SK-N-SH (cell line): ENCODE measurements at regions not wholly inside any gene's neighbourhood (a gene's known extent, or its start where the extent isn't known, plus 50 kb on each side); places are given as distances from the start of the nearest gene placed in this dataset.

Experiments used
- CTCF ChIA-PET: fragments of 300-600, 350-600 bp; formaldehyde crosslinking; extraction: SDS; loops from one replicate; lab custom pipeline; 2021; lab: Yijun Ruan, JAX
- POLR2A ChIA-PET: fragments of 350-600 bp; sonication (Branson Sonifier 250); formaldehyde crosslinking; extraction: SDS; loops from one replicate; lab custom pipeline; 2020; ENCODE audit warnings: antibody characterized with exemption, inconsistent platforms; lab: Yijun Ruan, JAX
- DNase-seq: peaks from one replicate; pipeline ENCODE4 v3.0.0; 2012
- H2AFZ ChIP-seq: fragments of 200-600 bp; sonication (generic); 2 replicates; pipeline ENCODE4 v1.8.1; 2016; ENCODE audit warnings: antibody characterized with exemption, mild to moderate bottlenecking, low read depth
- H3F3A ChIP-seq: fragments of 200-600 bp; sonication (generic); replicated peaks from 2 replicates; pipeline ENCODE3; 2016; ENCODE audit warnings: antibody characterized with exemption, mild to moderate bottlenecking; ENCODE audit not compliant: insufficient read depth
- H3K27ac ChIP-seq, 2 experiments: fragments of 200-500 bp in 1 of 2; fragments of 200-600 bp in 1 of 2; sonication (Bioruptor generic) in 1 of 2; sonication (generic), shearing (Covaris generic) in 1 of 2; 2 replicates each; pipeline versions ENCODE4 v1.5.1 to v1.6.1; 2014 to 2016; ENCODE audit warnings: low read depth in 2 of 2, inconsistent platforms in 1 of 2, low read length in 1 of 2, mild to moderate bottlenecking in 1 of 2, mixed read lengths in 1 of 2
- H3K27me3 ChIP-seq: fragments of 200-600 bp; sonication (generic), shearing (Covaris generic); 2 replicates; pipeline ENCODE4 v1.6.1; 2016; ENCODE audit warnings: mixed run types; ENCODE audit not compliant: insufficient read depth
- H3K36me3 ChIP-seq, 2 experiments: fragments of 200-500 bp in 1 of 2; fragments of 200-600 bp in 1 of 2; sonication (Bioruptor generic) in 1 of 2; sonication (generic) in 1 of 2; replicated peaks in 1 of 2; 2 replicates each; pipeline versions ENCODE3 to v1.5.1; 2014 to 2016; ENCODE audit warnings: low read length in 1 of 2, mild to moderate bottlenecking in 1 of 2; ENCODE audit not compliant: insufficient read depth in 2 of 2, control insufficient read depth in 1 of 2
- H3K4me1 ChIP-seq, 2 experiments: fragments of 200-500 bp in 1 of 2; fragments of 200-600 bp in 1 of 2; sonication (Bioruptor generic) in 1 of 2; sonication (generic), shearing (Covaris generic) in 1 of 2; 2 replicates each; pipeline versions ENCODE4 v1.5.1 to v1.6.1; 2014 to 2016; ENCODE audit warnings: low read depth in 1 of 2, low read length in 1 of 2, mixed run types in 1 of 2; ENCODE audit not compliant: insufficient read depth in 2 of 2, control insufficient read depth in 1 of 2
- H3K4me2 ChIP-seq: fragments of 200-600 bp; sonication (generic), shearing (Covaris generic); 2 replicates; pipeline ENCODE4 v1.6.1; 2017; ENCODE audit warnings: mixed run types
- H3K4me3 ChIP-seq, 2 experiments: fragments of 200-500 bp in 1 of 2; fragments of 200-600 bp in 1 of 2; sonication (Bioruptor generic) in 1 of 2; sonication (generic), shearing (Covaris generic) in 1 of 2; 2 replicates each; pipeline versions ENCODE4 v1.5.1 to v1.8.1; 2014 to 2016; ENCODE audit warnings: low read depth in 2 of 2, inconsistent platforms in 1 of 2, low read length in 1 of 2, mild to moderate bottlenecking in 1 of 2, mixed read lengths in 1 of 2, moderate library complexity in 1 of 2
- H3K79me2 ChIP-seq: fragments of 200-600 bp; sonication (generic); 2 replicates; pipeline ENCODE4 v1.8.1; 2017; ENCODE audit warnings: mild to moderate bottlenecking; ENCODE audit not compliant: insufficient read depth
- H3K9ac ChIP-seq: fragments of 200-600 bp; sonication (generic); 2 replicates; pipeline ENCODE4 v1.6.1; 2017; ENCODE audit warnings: mixed run types
- H3K9me2 ChIP-seq: fragments of 200-600 bp; sonication (generic); 2 replicates; pipeline ENCODE4 v1.6.1; 2017; ENCODE audit warnings: mixed run types
- H3K9me3 ChIP-seq: fragments of 200-600 bp; sonication (generic); 2 replicates; pipeline ENCODE4 v1.6.1; 2017; ENCODE audit warnings: mixed run types, mild to moderate bottlenecking, moderate library complexity
- H4K20me1 ChIP-seq: fragments of 200-600 bp; sonication (generic); 2 replicates; pipeline ENCODE4 v1.6.1; 2017; ENCODE audit warnings: mild to moderate bottlenecking, mixed run types; ENCODE audit not compliant: insufficient read depth
- ELF1 ChIP-seq: IDR thresholded peaks from 2 replicates; pipeline ENCODE4 v1.4.0; 2012
- EZH2phosphoT487 ChIP-seq: fragments of 200-600 bp; sonication (generic); IDR thresholded peaks from 2 replicates; pipeline ENCODE4 v1.6.1; 2017; ENCODE audit warnings: low read depth, mixed run types, mild to moderate bottlenecking, antibody characterized with exemption, moderate library complexity, borderline replicate concordance
- FOSL2 ChIP-seq: IDR thresholded peaks from 2 replicates; pipeline ENCODE4 v1.4.0; 2012; ENCODE audit warnings: low read depth, mild to moderate bottlenecking, moderate library complexity, borderline replicate concordance
- FOXM1 ChIP-seq: IDR thresholded peaks from 2 replicates; pipeline ENCODE4 v1.4.0; 2012; ENCODE audit warnings: low read depth, mild to moderate bottlenecking
- GABPA ChIP-seq: IDR thresholded peaks from 2 replicates; pipeline ENCODE4 v1.4.0; 2012; ENCODE audit warnings: low read depth, mild to moderate bottlenecking
- GATA2 ChIP-seq: sonication (generic); formaldehyde crosslinking; IDR thresholded peaks from 2 replicates; pipeline ENCODE4 v1.5.0; 2020; ENCODE audit warnings: mild to moderate bottlenecking, missing genetic modification reagents
- IRF3 ChIP-seq: fragments of 150-350 bp; IDR thresholded peaks from 2 replicates; pipeline ENCODE4 v1.6.1; 2016; ENCODE audit warnings: mild to moderate bottlenecking, low read depth, low read length
- MXI1 ChIP-seq: IDR thresholded peaks from 2 replicates; pipeline ENCODE4 v1.6.1; 2012; ENCODE audit warnings: mild to moderate bottlenecking, low read depth, low read length, improper control_type of control experiment
- NFIC ChIP-seq: IDR thresholded peaks from 2 replicates; pipeline ENCODE4 v1.4.0; 2012; ENCODE audit warnings: borderline replicate concordance
- NRF1 ChIP-seq: IDR thresholded peaks from 2 replicates; pipeline ENCODE4 v1.6.1; 2012; ENCODE audit warnings: low read depth, mild to moderate bottlenecking, low read length
- PBX3 ChIP-seq: IDR thresholded peaks from 2 replicates; pipeline ENCODE4; 2012
- POLR2AphosphoS5 ChIP-seq: IDR thresholded peaks from 2 replicates; pipeline ENCODE4 v1.6.1; 2012; ENCODE audit warnings: low read depth, low read length
- RAD21 ChIP-seq: IDR thresholded peaks from 2 replicates; pipeline ENCODE4 v1.6.1; 2012; ENCODE audit warnings: mild to moderate bottlenecking, low read length
- RFX5 ChIP-seq: IDR thresholded peaks from 2 replicates; pipeline ENCODE4 v1.6.1; 2012; ENCODE audit warnings: mild to moderate bottlenecking, improper control_type of control experiment, low read length
- RXRA ChIP-seq: IDR thresholded peaks from 2 replicates; pipeline ENCODE4 v1.4.0; 2012; ENCODE audit warnings: low read depth, mild to moderate bottlenecking, borderline replicate concordance
- SIN3A ChIP-seq: IDR thresholded peaks from 2 replicates; pipeline ENCODE4 v1.6.1; 2012; ENCODE audit warnings: low read depth, mild to moderate bottlenecking, low read length, moderate library complexity, borderline replicate concordance
- USF2 ChIP-seq: fragments of 150-350 bp; IDR thresholded peaks from 2 replicates; pipeline ENCODE4 v1.6.1; 2017; ENCODE audit warnings: antibody characterized with exemption, low read length, low read depth, borderline replicate concordance
- WGBS: methylation state at CpG from one replicate; pipeline ENCODE4 v1.1.6; 2017; ENCODE audit warnings: low lambda C conversion rate; 5-methylcytosine and 5-hydroxymethylcytosine counted together
- TF ChIP-seq, protein P1 (sequence below): IDR thresholded peaks from 2 replicates; pipeline ENCODE4 v1.4.0; 2012; ENCODE audit warnings: low read depth, borderline replicate concordance
- TF ChIP-seq, protein P2 (sequence below): IDR thresholded peaks from 2 replicates; pipeline ENCODE4 v1.6.1; 2012; ENCODE audit warnings: mild to moderate bottlenecking, low read depth, low read length, moderate library complexity
- TF ChIP-seq, protein P3 (sequence below): IDR thresholded peaks from 2 replicates; pipeline ENCODE4 v1.4.0; 2012; ENCODE audit warnings: low read depth, borderline replicate concordance

DNA sequence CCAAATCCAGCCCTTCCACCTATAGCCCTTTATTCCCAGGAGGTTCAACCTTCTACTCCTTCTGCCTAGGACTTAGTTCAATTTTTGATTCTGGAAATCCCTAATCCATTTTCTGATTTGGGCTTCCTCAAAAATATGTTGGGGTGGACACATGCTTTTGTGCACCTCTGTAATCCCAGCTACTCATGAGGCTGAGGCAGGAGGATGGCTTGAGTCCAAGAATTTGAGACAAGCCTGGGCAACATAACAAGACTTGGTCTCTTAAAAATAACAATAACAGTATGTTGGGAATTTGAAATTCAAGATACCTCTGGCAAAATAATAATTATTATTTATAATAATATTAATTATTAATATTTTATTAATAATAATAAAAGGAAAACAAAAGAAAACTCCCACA lies 188.7 kb upstream of the TLE4 start (continued):
- TF ChIP-seq, protein P1, sequence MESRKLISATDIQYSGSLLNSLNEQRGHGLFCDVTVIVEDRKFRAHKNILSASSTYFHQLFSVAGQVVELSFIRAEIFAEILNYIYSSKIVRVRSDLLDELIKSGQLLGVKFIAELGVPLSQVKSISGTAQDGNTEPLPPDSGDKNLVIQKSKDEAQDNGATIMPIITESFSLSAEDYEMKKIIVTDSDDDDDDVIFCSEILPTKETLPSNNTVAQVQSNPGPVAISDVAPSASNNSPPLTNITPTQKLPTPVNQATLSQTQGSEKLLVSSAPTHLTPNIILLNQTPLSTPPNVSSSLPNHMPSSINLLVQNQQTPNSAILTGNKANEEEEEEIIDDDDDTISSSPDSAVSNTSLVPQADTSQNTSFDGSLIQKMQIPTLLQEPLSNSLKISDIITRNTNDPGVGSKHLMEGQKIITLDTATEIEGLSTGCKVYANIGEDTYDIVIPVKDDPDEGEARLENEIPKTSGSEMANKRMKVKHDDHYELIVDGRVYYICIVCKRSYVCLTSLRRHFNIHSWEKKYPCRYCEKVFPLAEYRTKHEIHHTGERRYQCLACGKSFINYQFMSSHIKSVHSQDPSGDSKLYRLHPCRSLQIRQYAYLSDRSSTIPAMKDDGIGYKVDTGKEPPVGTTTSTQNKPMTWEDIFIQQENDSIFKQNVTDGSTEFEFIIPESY = no peak
- TF ChIP-seq GATA2 (CRISPR knock-in tag) (no peak), FOSL2 (no peak), RFX5 (no peak), GABPA (no peak), NRF1 (no peak), USF2 (no peak), IRF3 (no peak), ELF1 (no peak)

DNA sequence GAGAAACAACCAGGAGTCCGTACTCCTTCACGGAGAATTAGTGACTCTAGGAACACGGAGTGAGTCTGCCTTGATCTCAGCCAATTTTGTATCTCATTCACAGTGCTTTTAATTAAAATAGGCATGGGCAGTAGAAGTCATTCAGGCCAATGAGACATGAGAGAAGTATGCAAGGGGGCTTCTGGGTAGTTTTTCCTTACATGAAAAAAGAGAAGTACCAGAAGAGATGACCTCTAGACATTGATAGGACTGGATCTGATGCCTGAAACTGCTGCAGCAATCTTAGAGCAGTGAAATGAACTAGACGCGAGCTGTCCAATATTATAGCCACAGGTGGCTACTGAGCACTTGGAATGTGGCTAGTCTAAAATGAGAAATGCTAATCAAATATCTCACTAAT lies 187.7 kb upstream of the TLE4 start:
- 96% methylated on average over 5 of the region's 5 CpGs for WGBS
- Histone ChIP-seq H2AFZ (no peak overlapping the region), H3K4me3 (no peak overlapping the region), H3K4me1 (no peaks in the 10 kb centered on the region), H3K27ac (no peak overlapping the region), H3K9ac (no peak overlapping the region), H3K9me3 (no peaks in the 10 kb centered on the region), H3F3A (no peaks in the 10 kb centered on the region), H3K27me3 (no peaks in the 10 kb centered on the region), H3K36me3 (no peaks in the 10 kb centered on the region), H3K9me2 (no peaks in the 10 kb centered on the region), H3K79me2 (no peaks in the 10 kb centered on the region), H3K4me2 (no peak overlapping the region), H4K20me1 (no peaks in the 10 kb centered on the region)
- CTCF ChIA-PET = no interaction called here
- POLR2A ChIA-PET = no interaction called here
- no peak for DNase-seq
- TF ChIP-seq USF2 = no peak
- TF ChIP-seq IRF3 = no peak
- TF ChIP-seq SIN3A = no peak
- no peak for TF ChIP-seq RFX5
- no peak for TF ChIP-seq NFIC
- TF ChIP-seq EZH2phosphoT487 = no peak
- no peak for TF ChIP-seq PBX3
- no peak for TF ChIP-seq POLR2AphosphoS5
- no peak for TF ChIP-seq FOSL2
- TF ChIP-seq, protein P2, sequence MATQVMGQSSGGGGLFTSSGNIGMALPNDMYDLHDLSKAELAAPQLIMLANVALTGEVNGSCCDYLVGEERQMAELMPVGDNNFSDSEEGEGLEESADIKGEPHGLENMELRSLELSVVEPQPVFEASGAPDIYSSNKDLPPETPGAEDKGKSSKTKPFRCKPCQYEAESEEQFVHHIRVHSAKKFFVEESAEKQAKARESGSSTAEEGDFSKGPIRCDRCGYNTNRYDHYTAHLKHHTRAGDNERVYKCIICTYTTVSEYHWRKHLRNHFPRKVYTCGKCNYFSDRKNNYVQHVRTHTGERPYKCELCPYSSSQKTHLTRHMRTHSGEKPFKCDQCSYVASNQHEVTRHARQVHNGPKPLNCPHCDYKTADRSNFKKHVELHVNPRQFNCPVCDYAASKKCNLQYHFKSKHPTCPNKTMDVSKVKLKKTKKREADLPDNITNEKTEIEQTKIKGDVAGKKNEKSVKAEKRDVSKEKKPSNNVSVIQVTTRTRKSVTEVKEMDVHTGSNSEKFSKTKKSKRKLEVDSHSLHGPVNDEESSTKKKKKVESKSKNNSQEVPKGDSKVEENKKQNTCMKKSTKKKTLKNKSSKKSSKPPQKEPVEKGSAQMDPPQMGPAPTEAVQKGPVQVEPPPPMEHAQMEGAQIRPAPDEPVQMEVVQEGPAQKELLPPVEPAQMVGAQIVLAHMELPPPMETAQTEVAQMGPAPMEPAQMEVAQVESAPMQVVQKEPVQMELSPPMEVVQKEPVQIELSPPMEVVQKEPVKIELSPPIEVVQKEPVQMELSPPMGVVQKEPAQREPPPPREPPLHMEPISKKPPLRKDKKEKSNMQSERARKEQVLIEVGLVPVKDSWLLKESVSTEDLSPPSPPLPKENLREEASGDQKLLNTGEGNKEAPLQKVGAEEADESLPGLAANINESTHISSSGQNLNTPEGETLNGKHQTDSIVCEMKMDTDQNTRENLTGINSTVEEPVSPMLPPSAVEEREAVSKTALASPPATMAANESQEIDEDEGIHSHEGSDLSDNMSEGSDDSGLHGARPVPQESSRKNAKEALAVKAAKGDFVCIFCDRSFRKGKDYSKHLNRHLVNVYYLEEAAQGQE = no peak
- TF ChIP-seq RAD21 = no peak
- no peak for TF ChIP-seq MXI1
- no peak for TF ChIP-seq FOXM1
- no peak for TF ChIP-seq RXRA
- TF ChIP-seq, protein P3, sequence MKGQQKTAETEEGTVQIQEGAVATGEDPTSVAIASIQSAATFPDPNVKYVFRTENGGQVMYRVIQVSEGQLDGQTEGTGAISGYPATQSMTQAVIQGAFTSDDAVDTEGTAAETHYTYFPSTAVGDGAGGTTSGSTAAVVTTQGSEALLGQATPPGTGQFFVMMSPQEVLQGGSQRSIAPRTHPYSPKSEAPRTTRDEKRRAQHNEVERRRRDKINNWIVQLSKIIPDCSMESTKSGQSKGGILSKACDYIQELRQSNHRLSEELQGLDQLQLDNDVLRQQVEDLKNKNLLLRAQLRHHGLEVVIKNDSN = no peak
- no peak for TF ChIP-seq GABPA
